ENCODE measurements at regions not wholly inside any gene's neighbourhood (a gene's known extent, or its start where the extent isn't known, plus 50 kb on each side); places are given as distances from the start of the nearest gene placed in this dataset.

GRCh38 chr5:109950634-109951033 lies 260.9 kb downstream of the MAN2A1 start:
- TF ChIP-seq CTCF (IDR thresholded peaks at IDR 0.05) (no peak), POLR2A (IDR thresholded peaks at IDR 0.05) (no peak)
